Cardiac septum (tissue), 1 donor: ENCODE measurements at regions not wholly inside any gene's neighbourhood (a gene's known extent, or its start where the extent isn't known, plus 50 kb on each side); places are given as distances from the start of the nearest gene placed in this dataset.

Experiments used
- DNase-seq: peaks from one replicate; pipeline ENCODE4 v3.0.0-alpha.2; 2020; ENCODE audit warnings: low spot score
- intact Hi-C: fragments of 100-400 bp; cut with DNase I; formaldehyde crosslinking; loops from one replicate; pipeline ENCODE4 v1.14.0; 2022
- donor health status: DM: no; HTN: no; CAD: no.

- no peak for DNase-seq
- intact Hi-C loops, result no loop called here
Observed at GRCh38 chr5:5055712-5056111, 84.4 kb upstream of the ADAMTS16 start.

- no peak for DNase-seq
- intact Hi-C loops, result no loop called here
Observed at GRCh38 chr5:5061836-5062235, 78.3 kb upstream of the ADAMTS16 start.

GRCh38 chr5:5062525-5063302, 77.4 kb upstream of the ADAMTS16 start:
- no peak for DNase-seq
- intact Hi-C loops, result no loop called here

- intact Hi-C loops, result no loop called here
- no peak for DNase-seq
Observed at GRCh38 chr5:5063533-5063953, 76.6 kb upstream of the ADAMTS16 start.

- DNase-seq, result no peak
- intact Hi-C loops, result no loop called here
Observed at GRCh38 chr5:5065472-5065871, 74.7 kb upstream of the ADAMTS16 start.

- no peak for DNase-seq
- intact Hi-C loops, result no loop called here
Observed at GRCh38 chr5:5066276-5067186, 73.6 kb upstream of the ADAMTS16 start.

- intact Hi-C loops, result no loop called here
- DNase-seq, result no peak
Observed at GRCh38 chr5:5069851-5070250, 70.3 kb upstream of the ADAMTS16 start.

GRCh38 chr5:5071554-5071953, 68.6 kb upstream of the ADAMTS16 start:
- no peak for DNase-seq
- intact Hi-C loops, result no loop called here

GRCh38 chr5:5077236-5077635, 62.9 kb upstream of the ADAMTS16 start:
- no peak for DNase-seq
- intact Hi-C loops, result no loop called here

- intact Hi-C loops, result no loop called here
- DNase-seq, result no peak
Observed at GRCh38 chr5:5078009-5078897, 61.9 kb upstream of the ADAMTS16 start.

GRCh38 chr5:5079876-5080275, 60.3 kb upstream of the ADAMTS16 start:
- intact Hi-C loops, result no loop called here
- no peak for DNase-seq

GRCh38 chr5:5080790-5081189, 59.3 kb upstream of the ADAMTS16 start:
- intact Hi-C loops, result no loop called here
- no peak for DNase-seq

- intact Hi-C loops, result no loop called here
- no peak for DNase-seq
Observed at GRCh38 chr5:5085381-5085780, 54.7 kb upstream of the ADAMTS16 start.

GRCh38 chr5:5089895-5090649, 50.1 kb upstream of the ADAMTS16 start:
- DNase-seq, result no peak
- intact Hi-C loops, result no loop called here
